ENCODE measurements at regions not wholly inside any gene's neighbourhood (a gene's known extent, or its start where the extent isn't known, plus 50 kb on each side); places are given as distances from the start of the nearest gene placed in this dataset.

GRCh38 chr5:82748688-82749460, 328.3 kb downstream of the TMEM167A start (continued):
- TF ChIP-seq, protein P1, sequence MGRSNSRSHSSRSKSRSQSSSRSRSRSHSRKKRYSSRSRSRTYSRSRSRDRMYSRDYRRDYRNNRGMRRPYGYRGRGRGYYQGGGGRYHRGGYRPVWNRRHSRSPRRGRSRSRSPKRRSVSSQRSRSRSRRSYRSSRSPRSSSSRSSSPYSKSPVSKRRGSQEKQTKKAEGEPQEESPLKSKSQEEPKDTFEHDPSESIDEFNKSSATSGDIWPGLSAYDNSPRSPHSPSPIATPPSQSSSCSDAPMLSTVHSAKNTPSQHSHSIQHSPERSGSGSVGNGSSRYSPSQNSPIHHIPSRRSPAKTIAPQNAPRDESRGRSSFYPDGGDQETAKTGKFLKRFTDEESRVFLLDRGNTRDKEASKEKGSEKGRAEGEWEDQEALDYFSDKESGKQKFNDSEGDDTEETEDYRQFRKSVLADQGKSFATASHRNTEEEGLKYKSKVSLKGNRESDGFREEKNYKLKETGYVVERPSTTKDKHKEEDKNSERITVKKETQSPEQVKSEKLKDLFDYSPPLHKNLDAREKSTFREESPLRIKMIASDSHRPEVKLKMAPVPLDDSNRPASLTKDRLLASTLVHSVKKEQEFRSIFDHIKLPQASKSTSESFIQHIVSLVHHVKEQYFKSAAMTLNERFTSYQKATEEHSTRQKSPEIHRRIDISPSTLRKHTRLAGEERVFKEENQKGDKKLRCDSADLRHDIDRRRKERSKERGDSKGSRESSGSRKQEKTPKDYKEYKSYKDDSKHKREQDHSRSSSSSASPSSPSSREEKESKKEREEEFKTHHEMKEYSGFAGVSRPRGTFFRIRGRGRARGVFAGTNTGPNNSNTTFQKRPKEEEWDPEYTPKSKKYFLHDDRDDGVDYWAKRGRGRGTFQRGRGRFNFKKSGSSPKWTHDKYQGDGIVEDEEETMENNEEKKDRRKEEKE (IDR thresholded peaks at IDR 0.05) = no peak
- TF ChIP-seq SMAD1 (IDR thresholded peaks at IDR 0.05; ENCODE audit: low read depth, partially characterized antibody) (no peak), NR2F1 (conservative IDR thresholded peaks at IDR 0.05) (no peak)

GRCh38 chr5:82747986-82748385, 329.2 kb downstream of the TMEM167A start:
- Histone ChIP-seq H3K4me1 (ENCODE audit: control insufficient read depth, insufficient read depth, low read length) (no peaks in the 10 kb centered on the region), H3K9me3 (replicated peaks; ENCODE audit: control insufficient read depth, insufficient read depth, low read length) (no peaks in the 10 kb centered on the region; the same call in 2 of the 3 replicates), H3K9ac (ENCODE audit: control insufficient read depth, insufficient read depth, low read length) (no peak overlapping the region), H2AFZ (ENCODE audit: control insufficient read depth, low read depth, low read length) (no peak overlapping the region), H3K4me2 (ENCODE audit: control insufficient read depth, insufficient read depth) (no peak overlapping the region), H3K79me2 (ENCODE audit: control insufficient read depth, insufficient read depth, low read length) (no peaks in the 10 kb centered on the region), H3K4me3 (no peak overlapping the region), H4K20me1 (ENCODE audit: control insufficient read depth, insufficient read depth) (no peaks in the 10 kb centered on the region), H3K27me3 (replicated peaks in 1 of 2; ENCODE audit: control insufficient read depth in 2 of 2, insufficient read depth in 2 of 2, low read length in 1 of 2) (no peaks in the 10 kb centered on the region), H3K27ac (ENCODE audit: control insufficient read depth, insufficient read depth) (no peak overlapping the region), H3K36me3 (ENCODE audit: control insufficient read depth in 2 of 2, insufficient read depth in 2 of 2, low read length in 1 of 2) (no peaks in the 10 kb centered on the region)
- intact Hi-C loops (cut with micrococcal nuclease; ENCODE audit: unreplicated experiment) = no loop called here
- BruUV-seq (replicated peaks) = no TSS peak
- in situ Hi-C loops (cut with MboI) = no loop called here
- RAD21 ChIA-PET (ENCODE audit: unreplicated experiment) = no interaction called here
- FAIRE-seq (no peak), DNase-seq (ENCODE audit: low read depth, low spot score) (no peak), ATAC-seq (no peak)
- SMC1A ChIA-PET (ENCODE audit: uncharacterized antibody, unreplicated experiment) = interaction anchor here (0.5 kb wide), 1 partner anchor 1507 kb away, joined by 4 read pairs; no protein-coding TSS in a partner anchor
- CTCF ChIA-PET = no interaction called here
- WGBS (ENCODE audit: insufficient coverage, insufficient replicate concordance, low lambda C conversion rate, missing lambda C conversion rate) = 50% methylated on average over 2 of the region's 2 CpGs
- TF ChIP-seq BHLHE40 (IDR thresholded peaks at IDR 0.05; ENCODE audit: borderline replicate concordance in 1 of 2, low read depth in 2 of 2, low read length in 1 of 2) (no peak), TARDBP (IDR thresholded peaks at IDR 0.05; ENCODE audit: borderline replicate concordance) (no peak), YY1 (IDR thresholded peaks at IDR 0.05; ENCODE audit: low read depth, low read length) (no peak), SMARCA5 (IDR thresholded peaks at IDR 0.05) (no peak), SUZ12 (IDR thresholded peaks at IDR 0.05; ENCODE audit: unreplicated experiment) (no peak), RAD51 (IDR thresholded peaks at IDR 0.05) (no peak), ZBTB33 (IDR thresholded peaks at IDR 0.05) (no peak)
- TF ChIP-seq, protein P2, sequence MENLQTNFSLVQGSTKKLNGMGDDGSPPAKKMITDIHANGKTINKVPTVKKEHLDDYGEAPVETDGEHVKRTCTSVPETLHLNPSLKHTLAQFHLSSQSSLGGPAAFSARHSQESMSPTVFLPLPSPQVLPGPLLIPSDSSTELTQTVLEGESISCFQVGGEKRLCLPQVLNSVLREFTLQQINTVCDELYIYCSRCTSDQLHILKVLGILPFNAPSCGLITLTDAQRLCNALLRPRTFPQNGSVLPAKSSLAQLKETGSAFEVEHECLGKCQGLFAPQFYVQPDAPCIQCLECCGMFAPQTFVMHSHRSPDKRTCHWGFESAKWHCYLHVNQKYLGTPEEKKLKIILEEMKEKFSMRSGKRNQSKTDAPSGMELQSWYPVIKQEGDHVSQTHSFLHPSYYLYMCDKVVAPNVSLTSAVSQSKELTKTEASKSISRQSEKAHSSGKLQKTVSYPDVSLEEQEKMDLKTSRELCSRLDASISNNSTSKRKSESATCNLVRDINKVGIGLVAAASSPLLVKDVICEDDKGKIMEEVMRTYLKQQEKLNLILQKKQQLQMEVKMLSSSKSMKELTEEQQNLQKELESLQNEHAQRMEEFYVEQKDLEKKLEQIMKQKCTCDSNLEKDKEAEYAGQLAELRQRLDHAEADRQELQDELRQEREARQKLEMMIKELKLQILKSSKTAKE (IDR thresholded peaks at IDR 0.05; ENCODE audit: low read depth, poor library complexity, severe bottlenecking) = no peak
- TF ChIP-seq, protein P1 (IDR thresholded peaks at IDR 0.05) = no peak
- POLR2A ChIA-PET = no interaction called here

Measured in GM12878 (cell line).